Gastrocnemius medialis (tissue), 4 donors: ENCODE measurements at regions not wholly inside any gene's neighbourhood (a gene's known extent, or its start where the extent isn't known, plus 50 kb on each side); places are given as distances from the start of the nearest gene placed in this dataset.
"Not testable (repeated sequence)": the region's sequence is repeated elsewhere in the genome, so short reads cannot be mapped to it uniquely, and the experiment has no call there.

ENCODE experiments used
- ATAC-seq, 2 donors: fragments of 150-250 bp; one replicate each; pipeline ENCODE4 v1.9.1; 2016
- DNase-seq, 2 donors: peaks; one replicate each; pipeline ENCODE4 v3.0.0-alpha.2; 2019
- H3K27ac ChIP-seq, 4 donors: fragments of 200-600 bp; sonication (generic); 1 replicate in 1 of 4; 2 replicates in 3 of 4; pipeline ENCODE4 v1.5.1; 2016 to 2018; ENCODE audit warnings: mild to moderate bottlenecking in 2 of 4, moderate library complexity in 1 of 4
- H3K27me3 ChIP-seq, 3 donors: fragments of 200-600 bp; sonication (generic) in 2 of 3; 1 replicate in 1 of 3; 2 replicates in 2 of 3; pipeline versions ENCODE4 v1.5.1 to v1.6.0; 2016 to 2019; ENCODE audit warnings: mild to moderate bottlenecking in 1 of 3, moderate library complexity in 1 of 3
- H3K36me3 ChIP-seq, 2 donors: fragments of 200-600 bp; sonication (generic) in 1 of 2; one replicate each; pipeline ENCODE4 v1.5.1; 2017 to 2018
- H3K4me1 ChIP-seq, 2 donors: fragments of 200-600 bp; sonication (generic) in 1 of 2; one replicate each; pipeline ENCODE4 v1.5.1; 2016 to 2017; ENCODE audit warnings: mild to moderate bottlenecking in 2 of 2
- H3K4me3 ChIP-seq, 4 donors: fragments of 200-600 bp; sonication (generic) in 3 of 4; 1 replicate in 1 of 4; 2 replicates in 3 of 4; pipeline ENCODE4 v1.5.1; 2016 to 2019; ENCODE audit warnings: mild to moderate bottlenecking in 2 of 4
- H3K9me3 ChIP-seq, 3 donors: fragments of 200-600 bp; sonication (generic) in 2 of 3; 1 replicate in 1 of 3; 2 replicates in 2 of 3; pipeline ENCODE4 v1.5.1; 2016 to 2019
- POLR2A ChIP-seq, 2 donors: fragments of 450-650 bp; IDR thresholded peaks; one replicate each; pipeline ENCODE4 v1.6.1; 2017; ENCODE audit warnings: antibody characterized with exemption in 2 of 2, mild to moderate bottlenecking in 2 of 2, moderate library complexity in 2 of 2
- in situ Hi-C, 4 donors: fragments of 200-750 bp; cut with MboI; loops; one replicate each; pipeline versions ENCODE4 v1.15.0 to v1.8.0; 2017; ENCODE audit warnings: low sequenced_read_pairs in 4 of 4
- intact Hi-C: fragments of 100-400 bp; cut with DNase I; formaldehyde crosslinking; loops from one replicate; pipeline ENCODE4 v1.15.1; 2023; ENCODE audit warnings: low total_unique reads
- TF ChIP-seq, protein P1 (sequence below), 5 experiments: fragments of 450-650 bp in 3 of 5; fragments of 200-600 bp in 2 of 5; sonication (generic) in 2 of 5; IDR thresholded peaks in 4 of 5; conservative IDR thresholded peaks in 1 of 5; 1 replicate in 4 of 5; 2 replicates in 1 of 5; pipeline ENCODE4 v1.5.1; 2016 to 2019; ENCODE audit warnings: antibody characterized with exemption in 5 of 5, mild to moderate bottlenecking in 3 of 5, moderate library complexity in 3 of 5

DNA sequence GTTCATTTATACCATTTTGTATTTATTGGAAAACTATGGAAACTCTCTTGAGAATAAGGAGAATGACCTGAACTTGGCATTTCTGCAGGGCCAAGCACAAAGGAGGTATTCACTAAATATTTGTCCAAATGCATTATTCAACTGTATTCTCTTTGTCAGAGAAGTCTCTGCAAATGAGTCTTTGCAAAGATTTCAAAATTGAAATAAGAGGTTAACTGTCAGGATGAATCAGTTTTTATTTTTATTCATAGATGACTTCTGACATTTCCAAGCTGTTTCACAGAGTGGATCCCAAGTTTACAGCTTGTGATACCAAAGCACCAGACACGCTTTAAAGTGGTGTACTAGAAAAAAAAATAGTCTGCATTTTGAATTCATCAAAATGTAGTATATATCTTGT is 131.6 kb downstream of the UTRN start:
- peak overlapping the region in 1 of 4 donors; percentile 44 for H3K27ac ChIP-seq
- peaks cover 25 to 32% of the 10 kb centered on the region in 2 donors for H3K4me1 ChIP-seq
- no peak overlapping the region for H3K4me3 ChIP-seq
- in situ Hi-C loops = no loop called here
- H3K36me3 ChIP-seq = no peaks in the 10 kb centered on the region
- H3K9me3 ChIP-seq = no peaks in the 10 kb centered on the region
- DNase-seq = no peak
- no peaks in the 10 kb centered on the region for H3K27me3 ChIP-seq
- TF ChIP-seq POLR2A (IDR thresholded peaks at IDR 0.05) = no peak
- TF ChIP-seq, protein P1, sequence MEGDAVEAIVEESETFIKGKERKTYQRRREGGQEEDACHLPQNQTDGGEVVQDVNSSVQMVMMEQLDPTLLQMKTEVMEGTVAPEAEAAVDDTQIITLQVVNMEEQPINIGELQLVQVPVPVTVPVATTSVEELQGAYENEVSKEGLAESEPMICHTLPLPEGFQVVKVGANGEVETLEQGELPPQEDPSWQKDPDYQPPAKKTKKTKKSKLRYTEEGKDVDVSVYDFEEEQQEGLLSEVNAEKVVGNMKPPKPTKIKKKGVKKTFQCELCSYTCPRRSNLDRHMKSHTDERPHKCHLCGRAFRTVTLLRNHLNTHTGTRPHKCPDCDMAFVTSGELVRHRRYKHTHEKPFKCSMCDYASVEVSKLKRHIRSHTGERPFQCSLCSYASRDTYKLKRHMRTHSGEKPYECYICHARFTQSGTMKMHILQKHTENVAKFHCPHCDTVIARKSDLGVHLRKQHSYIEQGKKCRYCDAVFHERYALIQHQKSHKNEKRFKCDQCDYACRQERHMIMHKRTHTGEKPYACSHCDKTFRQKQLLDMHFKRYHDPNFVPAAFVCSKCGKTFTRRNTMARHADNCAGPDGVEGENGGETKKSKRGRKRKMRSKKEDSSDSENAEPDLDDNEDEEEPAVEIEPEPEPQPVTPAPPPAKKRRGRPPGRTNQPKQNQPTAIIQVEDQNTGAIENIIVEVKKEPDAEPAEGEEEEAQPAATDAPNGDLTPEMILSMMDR (IDR thresholded peaks at IDR 0.05 in 4 of 5, conservative IDR thresholded peaks at IDR 0.05 in 1 of 5) = no peak
- intact Hi-C loops = no loop called here
- ATAC-seq = no peak

DNA sequence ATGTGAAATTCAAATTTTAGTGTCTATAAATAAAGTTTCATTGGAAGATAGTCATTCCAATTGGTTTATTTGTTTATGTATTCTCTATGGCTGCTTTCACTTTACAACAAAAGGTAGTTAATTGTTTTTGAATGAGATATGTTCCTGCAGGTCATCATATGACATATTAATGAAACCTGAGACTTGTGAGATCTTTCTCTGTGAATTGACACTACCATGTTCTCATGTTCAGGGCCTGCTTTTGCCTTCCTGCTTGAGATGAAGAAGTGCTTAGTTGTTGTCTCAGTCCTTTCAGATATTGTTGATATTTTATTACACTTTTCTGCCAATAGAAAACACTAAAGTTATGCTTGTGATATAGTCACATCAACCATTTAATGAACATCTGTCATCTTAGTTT is 132.5 kb downstream of the UTRN start:
- intact Hi-C loops (no loop called here), in situ Hi-C loops (no loop called here)
- Histone ChIP-seq H3K36me3 (no peaks in the 10 kb centered on the region), H3K4me1 (peaks cover 25 to 32% of the 10 kb centered on the region in 2 donors), H3K27me3 (no peaks in the 10 kb centered on the region), H3K4me3 (no peak overlapping the region), H3K27ac (peak overlapping the region in 2 of 4 donors; percentile 0 to 44), H3K9me3 (no peaks in the 10 kb centered on the region)
- no peak for TF ChIP-seq POLR2A (IDR thresholded peaks at IDR 0.05)
- TF ChIP-seq, protein P1 (IDR thresholded peaks at IDR 0.05 in 4 of 5, conservative IDR thresholded peaks at IDR 0.05 in 1 of 5) = no peak
- no peak for ATAC-seq
- DNase-seq = no peak

DNA sequence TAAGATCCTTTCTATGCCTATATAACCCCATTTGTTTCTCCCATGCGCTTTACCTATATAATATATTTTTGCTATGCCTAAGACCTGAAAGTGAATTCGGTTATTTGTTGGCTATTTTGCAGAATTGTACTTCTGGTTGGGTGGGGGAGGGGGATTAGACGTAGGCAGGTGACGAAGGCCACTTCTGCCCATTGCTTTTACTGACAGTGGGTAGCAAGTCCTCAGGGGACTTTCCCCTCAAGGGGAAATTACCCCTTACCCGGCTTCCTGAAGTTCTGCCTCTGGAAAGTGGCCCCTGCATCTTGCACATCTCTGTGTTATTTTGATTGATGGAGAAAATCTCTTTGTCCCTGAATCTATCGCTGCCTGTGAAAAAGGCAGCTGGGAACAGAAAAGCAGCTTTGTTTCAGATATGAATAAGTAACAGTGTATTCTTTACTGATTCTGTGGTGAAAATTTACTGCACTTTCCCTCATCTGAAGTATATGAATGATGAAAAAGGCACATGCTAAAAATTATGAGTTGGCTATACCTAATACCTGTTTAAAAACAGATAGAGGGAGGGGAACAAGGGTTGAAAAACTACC is 133.9 kb downstream of the UTRN start:
- H3K4me1 ChIP-seq = peaks cover 25 to 30% of the 10 kb centered on the region in 2 donors

DNA sequence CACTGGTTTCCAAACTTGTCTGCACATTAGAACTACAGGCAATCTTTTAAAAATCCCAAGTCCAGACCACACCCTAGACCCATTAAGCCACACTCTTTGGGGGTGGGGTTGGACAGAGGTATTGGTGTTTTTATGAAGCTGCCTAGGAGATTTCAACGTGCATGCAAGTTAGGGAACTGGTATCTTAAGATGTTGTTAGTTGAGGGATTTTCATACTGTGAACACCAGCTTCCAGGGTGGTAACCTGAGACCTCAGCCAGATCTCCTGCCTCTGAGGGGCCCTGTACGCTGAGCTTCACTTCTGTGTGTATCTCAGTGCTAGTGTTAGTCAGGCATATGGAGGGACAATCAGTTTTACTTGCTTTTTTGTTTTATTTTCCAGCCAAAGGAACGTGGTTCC is 138.0 kb downstream of the UTRN start:
- intact Hi-C loops (no loop called here), in situ Hi-C loops (no loop called here)
- ATAC-seq (no peak), DNase-seq (no peak)
- Histone ChIP-seq H3K36me3 (peaks cover 0 to 28% of the 10 kb centered on the region in 2 donors), H3K27me3 (no peaks in the 10 kb centered on the region), H3K4me3 (no peak overlapping the region), H3K9me3 (no peaks in the 10 kb centered on the region), H3K27ac (no peak overlapping the region), H3K4me1 (no peaks in the 10 kb centered on the region)
- no peak for TF ChIP-seq POLR2A (IDR thresholded peaks at IDR 0.05)
- TF ChIP-seq, protein P1 (IDR thresholded peaks at IDR 0.05 in 4 of 5, conservative IDR thresholded peaks at IDR 0.05 in 1 of 5) = no peak

More for the DNA sequence above, 133.9 kb downstream of the UTRN start:
- Histone ChIP-seq H3K36me3 (peaks cover 0 to 4% of the 10 kb centered on the region in 2 donors), H3K4me3 (no peak overlapping the region), H3K9me3 (no peaks in the 10 kb centered on the region), H3K27ac (no peak overlapping the region), H3K27me3 (no peaks in the 10 kb centered on the region)
- TF ChIP-seq POLR2A (IDR thresholded peaks at IDR 0.05) = no peak
- TF ChIP-seq, protein P1 (IDR thresholded peaks at IDR 0.05 in 4 of 5, conservative IDR thresholded peaks at IDR 0.05 in 1 of 5) = no peak
- no peak for DNase-seq
- in situ Hi-C loops (no loop called here), intact Hi-C loops (no loop called here)
- ATAC-seq = no peak

DNA sequence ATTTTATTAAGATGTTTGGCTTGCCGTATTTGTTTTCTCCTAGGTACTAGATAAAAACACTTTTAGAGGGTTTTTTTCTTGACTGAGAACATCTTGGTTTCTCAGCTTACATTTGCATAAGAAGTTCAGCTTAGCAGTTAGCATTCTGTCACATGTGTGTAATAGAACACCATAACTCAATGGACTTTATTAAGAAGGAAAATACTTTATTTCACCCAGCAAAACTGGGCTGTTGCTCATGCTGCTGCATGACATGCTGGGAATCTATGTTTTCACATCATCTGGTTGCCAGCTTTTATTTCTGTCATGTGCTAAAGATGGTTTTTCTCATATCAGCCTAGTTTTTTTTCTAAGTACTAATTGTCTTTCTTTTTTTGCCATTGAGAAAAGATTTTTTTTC is 144.6 kb downstream of the UTRN start:
- in situ Hi-C loops (no loop called here), intact Hi-C loops (loop anchor here (1.0 kb wide), 1 partner anchor 29 kb away; no protein-coding TSS in a partner anchor)

DNA sequence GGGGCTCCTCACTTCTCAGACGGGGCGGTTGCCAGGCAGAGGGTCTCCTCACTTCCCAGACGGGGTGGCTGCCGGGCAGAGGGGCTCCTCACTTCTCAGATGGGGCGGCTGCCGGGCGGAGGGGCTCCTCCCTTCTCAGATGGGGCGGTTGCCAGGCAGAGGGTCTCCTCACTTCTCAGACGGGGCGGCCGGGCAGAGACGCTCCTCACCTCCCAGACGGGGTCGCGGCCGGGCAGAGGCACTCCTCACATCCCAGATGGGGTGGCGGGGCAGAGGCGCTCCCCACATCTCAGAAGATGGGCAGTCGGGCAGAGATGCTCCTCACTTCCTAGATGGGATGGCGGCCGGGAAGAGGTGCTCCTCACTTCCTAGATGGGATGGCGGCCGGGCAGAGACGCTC is 148.3 kb downstream of the UTRN start:
- H3K4me1 ChIP-seq = peaks cover 11 to 15% of the 10 kb centered on the region in 2 donors
- H3K27ac ChIP-seq, in situ Hi-C loops, DNase-seq, ATAC-seq, intact Hi-C loops, H3K9me3 ChIP-seq, H3K4me3 ChIP-seq, H3K27me3 ChIP-seq: not testable (repeated sequence)
- peaks cover 0 to 38% of the 10 kb centered on the region in 2 donors for H3K36me3 ChIP-seq

More for the DNA sequence above, 144.6 kb downstream of the UTRN start:
- Histone ChIP-seq H3K27ac (no peak overlapping the region), H3K4me3 (no peak overlapping the region), H3K4me1 (peaks cover 0 to under 1% of the 10 kb centered on the region in 2 donors), H3K36me3 (peaks cover 0 to 43% of the 10 kb centered on the region in 2 donors), H3K9me3 (no peaks in the 10 kb centered on the region), H3K27me3 (no peaks in the 10 kb centered on the region)
- ATAC-seq (no peak), DNase-seq (no peak)
- TF ChIP-seq POLR2A (IDR thresholded peaks at IDR 0.05) = no peak
- TF ChIP-seq, protein P1 (IDR thresholded peaks at IDR 0.05 in 4 of 5, conservative IDR thresholded peaks at IDR 0.05 in 1 of 5) = no peak
